ENCODE measurements at regions not wholly inside any gene's neighbourhood (a gene's known extent, or its start where the extent isn't known, plus 50 kb on each side); places are given as distances from the start of the nearest gene placed in this dataset.

DNA sequence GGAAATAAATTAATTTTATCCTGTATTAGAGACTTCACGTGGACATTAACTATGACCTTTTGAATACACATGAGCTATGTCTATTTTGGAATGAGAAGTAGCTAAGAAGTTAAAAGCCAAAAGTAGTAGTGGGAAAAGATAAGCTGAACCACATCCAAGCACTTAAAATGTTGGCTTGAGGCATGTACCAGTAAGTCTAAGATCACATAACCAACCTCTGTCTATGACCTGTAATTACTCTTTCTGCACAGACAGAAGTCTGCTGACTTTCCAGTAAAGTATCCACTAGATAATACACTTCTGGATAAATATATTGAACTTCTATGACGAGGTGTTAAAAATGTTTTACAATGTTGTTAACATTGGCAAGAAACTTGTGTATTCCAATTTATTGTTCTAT lies 68.7 kb downstream of the LIG4 start:
- CTCF ChIA-PET: interaction anchor here (4.0 kb wide), 1 partner anchor 8 kb away, joined by 21 read pairs; no protein-coding TSS in a partner anchor
- Mint-ChIP-seq H3K9me3 (peaks cover 15% of the 10 kb centered on the region), H3K36me3 (no peaks in the 10 kb centered on the region), H3K27ac (no peak overlapping the region), H3K4me3 (no peak overlapping the region), H3K27me3 (ENCODE audit: low read depth) (no peaks in the 10 kb centered on the region), H3K4me1 (no peaks in the 10 kb centered on the region)
- DNase-seq (ENCODE audit: low spot score): no peak
- POLR2A ChIA-PET: interaction anchor here (0.5 kb wide), 1 partner anchor 160 kb away, joined by 6 read pairs; no protein-coding TSS in a partner anchor
- ATAC-seq: no peak
- no peak for TF ChIP-seq CREB1 (CRISPR knock-in tag; IDR thresholded peaks at IDR 0.05)
- no peak for TF ChIP-seq ZNF219 (CRISPR knock-in tag; IDR thresholded peaks at IDR 0.05; ENCODE audit: borderline replicate concordance)
- TF ChIP-seq, protein P1, sequence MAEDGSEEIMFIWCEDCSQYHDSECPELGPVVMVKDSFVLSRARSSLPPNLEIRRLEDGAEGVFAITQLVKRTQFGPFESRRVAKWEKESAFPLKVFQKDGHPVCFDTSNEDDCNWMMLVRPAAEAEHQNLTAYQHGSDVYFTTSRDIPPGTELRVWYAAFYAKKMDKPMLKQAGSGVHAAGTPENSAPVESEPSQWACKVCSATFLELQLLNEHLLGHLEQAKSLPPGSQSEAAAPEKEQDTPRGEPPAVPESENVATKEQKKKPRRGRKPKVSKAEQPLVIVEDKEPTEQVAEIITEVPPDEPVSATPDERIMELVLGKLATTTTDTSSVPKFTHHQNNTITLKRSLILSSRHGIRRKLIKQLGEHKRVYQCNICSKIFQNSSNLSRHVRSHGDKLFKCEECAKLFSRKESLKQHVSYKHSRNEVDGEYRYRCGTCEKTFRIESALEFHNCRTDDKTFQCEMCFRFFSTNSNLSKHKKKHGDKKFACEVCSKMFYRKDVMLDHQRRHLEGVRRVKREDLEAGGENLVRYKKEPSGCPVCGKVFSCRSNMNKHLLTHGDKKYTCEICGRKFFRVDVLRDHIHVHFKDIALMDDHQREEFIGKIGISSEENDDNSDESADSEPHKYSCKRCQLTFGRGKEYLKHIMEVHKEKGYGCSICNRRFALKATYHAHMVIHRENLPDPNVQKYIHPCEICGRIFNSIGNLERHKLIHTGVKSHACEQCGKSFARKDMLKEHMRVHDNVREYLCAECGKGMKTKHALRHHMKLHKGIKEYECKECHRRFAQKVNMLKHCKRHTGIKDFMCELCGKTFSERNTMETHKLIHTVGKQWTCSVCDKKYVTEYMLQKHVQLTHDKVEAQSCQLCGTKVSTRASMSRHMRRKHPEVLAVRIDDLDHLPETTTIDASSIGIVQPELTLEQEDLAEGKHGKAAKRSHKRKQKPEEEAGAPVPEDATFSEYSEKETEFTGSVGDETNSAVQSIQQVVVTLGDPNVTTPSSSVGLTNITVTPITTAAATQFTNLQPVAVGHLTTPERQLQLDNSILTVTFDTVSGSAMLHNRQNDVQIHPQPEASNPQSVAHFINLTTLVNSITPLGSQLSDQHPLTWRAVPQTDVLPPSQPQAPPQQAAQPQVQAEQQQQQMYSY (CRISPR knock-in tag; IDR thresholded peaks at IDR 0.05): no peak
- TF ChIP-seq HMGA2 (CRISPR knock-in tag; IDR thresholded peaks at IDR 0.05): no peak
- TF ChIP-seq, protein P2, sequence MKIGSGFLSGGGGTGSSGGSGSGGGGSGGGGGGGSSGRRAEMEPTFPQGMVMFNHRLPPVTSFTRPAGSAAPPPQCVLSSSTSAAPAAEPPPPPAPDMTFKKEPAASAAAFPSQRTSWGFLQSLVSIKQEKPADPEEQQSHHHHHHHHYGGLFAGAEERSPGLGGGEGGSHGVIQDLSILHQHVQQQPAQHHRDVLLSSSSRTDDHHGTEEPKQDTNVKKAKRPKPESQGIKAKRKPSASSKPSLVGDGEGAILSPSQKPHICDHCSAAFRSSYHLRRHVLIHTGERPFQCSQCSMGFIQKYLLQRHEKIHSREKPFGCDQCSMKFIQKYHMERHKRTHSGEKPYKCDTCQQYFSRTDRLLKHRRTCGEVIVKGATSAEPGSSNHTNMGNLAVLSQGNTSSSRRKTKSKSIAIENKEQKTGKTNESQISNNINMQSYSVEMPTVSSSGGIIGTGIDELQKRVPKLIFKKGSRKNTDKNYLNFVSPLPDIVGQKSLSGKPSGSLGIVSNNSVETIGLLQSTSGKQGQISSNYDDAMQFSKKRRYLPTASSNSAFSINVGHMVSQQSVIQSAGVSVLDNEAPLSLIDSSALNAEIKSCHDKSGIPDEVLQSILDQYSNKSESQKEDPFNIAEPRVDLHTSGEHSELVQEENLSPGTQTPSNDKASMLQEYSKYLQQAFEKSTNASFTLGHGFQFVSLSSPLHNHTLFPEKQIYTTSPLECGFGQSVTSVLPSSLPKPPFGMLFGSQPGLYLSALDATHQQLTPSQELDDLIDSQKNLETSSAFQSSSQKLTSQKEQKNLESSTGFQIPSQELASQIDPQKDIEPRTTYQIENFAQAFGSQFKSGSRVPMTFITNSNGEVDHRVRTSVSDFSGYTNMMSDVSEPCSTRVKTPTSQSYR (CRISPR knock-in tag; IDR thresholded peaks at IDR 0.05): no peak

- ChIA-PET POLR2A (no interaction called here), CTCF (interaction anchor here (1.0 to 4.0 kb wide), 3 partner anchors 12 to 22 kb away, joined by 3 to 21 read pairs (median 5); no protein-coding TSS in a partner anchor)
- TF ChIP-seq EMX1 (CRISPR knock-in tag; IDR thresholded peaks at IDR 0.05): no peak
- no peak for TF ChIP-seq TP53 (CRISPR knock-in tag; IDR thresholded peaks at IDR 0.05)
- TF ChIP-seq ZBTB43 (CRISPR knock-in tag; IDR thresholded peaks at IDR 0.05): no peak
- no peak for TF ChIP-seq TEAD4 (CRISPR knock-in tag; IDR thresholded peaks at IDR 0.05)
- no peak for TF ChIP-seq NR3C1 (CRISPR knock-in tag; conservative IDR thresholded peaks at IDR 0.05; ENCODE audit: low read depth)
- no peak for TF ChIP-seq CBFB (CRISPR knock-in tag; IDR thresholded peaks at IDR 0.05; ENCODE audit: low read depth)
- no peak for TF ChIP-seq MXD4 (CRISPR knock-in tag; IDR thresholded peaks at IDR 0.05; ENCODE audit: borderline replicate concordance)
- TF ChIP-seq, protein P3, sequence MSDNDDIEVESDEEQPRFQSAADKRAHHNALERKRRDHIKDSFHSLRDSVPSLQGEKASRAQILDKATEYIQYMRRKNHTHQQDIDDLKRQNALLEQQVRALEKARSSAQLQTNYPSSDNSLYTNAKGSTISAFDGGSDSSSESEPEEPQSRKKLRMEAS (CRISPR knock-in tag; IDR thresholded peaks at IDR 0.05): no peak
- no peak for TF ChIP-seq ATF3 (CRISPR knock-in tag; conservative IDR thresholded peaks at IDR 0.05)
- TF ChIP-seq, protein P2 (CRISPR knock-in tag; IDR thresholded peaks at IDR 0.05): no peak
- no peak for TF ChIP-seq ELF4 (CRISPR knock-in tag; IDR thresholded peaks at IDR 0.05; ENCODE audit: low read depth)
- no peak for TF ChIP-seq SMAD3 (CRISPR knock-in tag; IDR thresholded peaks at IDR 0.05; ENCODE audit: borderline replicate concordance)
- TF ChIP-seq, protein P4, sequence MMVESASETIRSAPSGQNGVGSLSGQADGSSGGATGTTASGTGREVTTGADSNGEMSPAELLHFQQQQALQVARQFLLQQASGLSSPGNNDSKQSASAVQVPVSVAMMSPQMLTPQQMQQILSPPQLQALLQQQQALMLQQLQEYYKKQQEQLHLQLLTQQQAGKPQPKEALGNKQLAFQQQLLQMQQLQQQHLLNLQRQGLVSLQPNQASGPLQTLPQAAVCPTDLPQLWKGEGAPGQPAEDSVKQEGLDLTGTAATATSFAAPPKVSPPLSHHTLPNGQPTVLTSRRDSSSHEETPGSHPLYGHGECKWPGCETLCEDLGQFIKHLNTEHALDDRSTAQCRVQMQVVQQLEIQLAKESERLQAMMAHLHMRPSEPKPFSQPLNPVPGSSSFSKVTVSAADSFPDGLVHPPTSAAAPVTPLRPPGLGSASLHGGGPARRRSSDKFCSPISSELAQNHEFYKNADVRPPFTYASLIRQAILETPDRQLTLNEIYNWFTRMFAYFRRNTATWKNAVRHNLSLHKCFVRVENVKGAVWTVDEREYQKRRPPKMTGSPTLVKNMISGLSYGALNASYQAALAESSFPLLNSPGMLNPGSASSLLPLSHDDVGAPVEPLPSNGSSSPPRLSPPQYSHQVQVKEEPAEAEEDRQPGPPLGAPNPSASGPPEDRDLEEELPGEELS (CRISPR knock-in tag; IDR thresholded peaks at IDR 0.05): no peak
- no peak for TF ChIP-seq USF2 (CRISPR knock-in tag; IDR thresholded peaks at IDR 0.05)
- Mint-ChIP-seq H3K4me3 (no peak overlapping the region), H3K4me1 (no peaks in the 10 kb centered on the region), H3K27me3 (ENCODE audit: low read depth) (no peaks in the 10 kb centered on the region), H3K27ac (no peak overlapping the region), H3K9me3 (peaks cover 8% of the 10 kb centered on the region), H3K36me3 (no peaks in the 10 kb centered on the region)
- no peak for ATAC-seq
- DNase-seq (ENCODE audit: low spot score): no peak
Observed at GRCh38 chr13:108142702-108143436, 72.5 kb downstream of the LIG4 start.
